GM23338 (cell line): ENCODE measurements at regions not wholly inside any gene's neighbourhood (a gene's known extent, or its start where the extent isn't known, plus 50 kb on each side); places are given as distances from the start of the nearest gene placed in this dataset.

ENCODE experiments used
- ATAC-seq: fragments of 200-7000 bp; cut with Tn5 transposase; 3 replicates; pipeline ENCODE4 v1.9.1; 2020
- DNase-seq: peaks from one replicate; pipeline ENCODE4 v3.0.0-alpha.2; 2015; ENCODE audit warnings: low spot score
- H2AFZ ChIP-seq: fragments of 200-600 bp; sonication (generic); 2 replicates; pipeline ENCODE4 v1.8.0; 2016; ENCODE audit warnings: antibody characterized with exemption, mild to moderate bottlenecking, moderate library complexity
- H3F3A ChIP-seq: fragments of 200-600 bp; sonication (generic); replicated peaks from 2 replicates; pipeline ENCODE4 v1.8.0; 2017; ENCODE audit warnings: antibody characterized with exemption, mixed run types, low read depth
- H3K27ac ChIP-seq: fragments of 200-600 bp; sonication (generic); 2 replicates; pipeline ENCODE4 v1.6.1; 2016; ENCODE audit warnings: low read depth
- H3K27me3 ChIP-seq: fragments of 200-600 bp; sonication (generic); 2 replicates; pipeline ENCODE4 v1.8.0; 2016; ENCODE audit warnings: mild to moderate bottlenecking, mixed run types, moderate library complexity; ENCODE audit not compliant: insufficient read depth
- H3K36me3 ChIP-seq: fragments of 200-600 bp; sonication (generic); 2 replicates; pipeline ENCODE4 v1.8.0; 2016; ENCODE audit warnings: mild to moderate bottlenecking; ENCODE audit not compliant: insufficient read depth
- H3K4me1 ChIP-seq: fragments of 200-600 bp; sonication (generic); 2 replicates; pipeline ENCODE4 v1.8.0; 2016; ENCODE audit warnings: mild to moderate bottlenecking, moderate library complexity; ENCODE audit not compliant: insufficient read depth
- H3K4me2 ChIP-seq: fragments of 200-600 bp; sonication (generic); 2 replicates; pipeline ENCODE4 v1.7.1; 2017; ENCODE audit warnings: mixed run types
- H3K4me3 ChIP-seq: fragments of 200-600 bp; sonication (generic); 2 replicates; pipeline ENCODE4 v1.6.1; 2016; ENCODE audit warnings: mixed run types
- H3K79me2 ChIP-seq: fragments of 200-600 bp; sonication (generic); replicated peaks from 2 replicates; pipeline ENCODE4 v1.8.0; 2017; ENCODE audit warnings: mild to moderate bottlenecking; ENCODE audit not compliant: insufficient read depth
- H3K9me2 ChIP-seq: fragments of 200-600 bp; sonication (generic); 2 replicates; pipeline ENCODE4 v1.8.0; 2017; ENCODE audit not compliant: insufficient read depth
- H4K20me1 ChIP-seq: fragments of 200-600 bp; sonication (generic); replicated peaks from 2 replicates; pipeline ENCODE4 v1.8.0; 2017; ENCODE audit warnings: mild to moderate bottlenecking; ENCODE audit not compliant: insufficient read depth
- H3K27ac Mint-ChIP-seq: 2 replicates; pipeline ENCODE4 v1.8.0; 2020; ENCODE audit warnings: inconsistent platforms, mild to moderate bottlenecking, moderate library complexity, mixed read lengths
- H3K27me3 Mint-ChIP-seq: 3 replicates; pipeline ENCODE4 v1.8.0; 2022; ENCODE audit warnings: low read depth, mild to moderate bottlenecking, moderate library complexity, mixed read lengths, inconsistent platforms; ENCODE audit not compliant: insufficient read depth, poor library complexity
- H3K36me3 Mint-ChIP-seq: 3 replicates; pipeline ENCODE4 v1.8.0; 2021; ENCODE audit warnings: low read depth, mild to moderate bottlenecking, inconsistent platforms, moderate library complexity, mixed read lengths
- H3K4me1 Mint-ChIP-seq: 3 replicates; pipeline ENCODE4 v1.8.0; 2020; ENCODE audit warnings: mild to moderate bottlenecking, inconsistent platforms, mixed read lengths
- H3K4me3 Mint-ChIP-seq: 3 replicates; pipeline ENCODE4 v1.8.0; 2021; ENCODE audit warnings: moderate library complexity, mild to moderate bottlenecking, inconsistent platforms, mixed read lengths
- H3K9me3 Mint-ChIP-seq: 3 replicates; pipeline ENCODE4 v1.8.0; 2020; ENCODE audit warnings: moderate library complexity, mild to moderate bottlenecking, inconsistent platforms, mixed read lengths
- CREB1 ChIP-seq: fragments of 250-450 bp; sonication (Bioruptor Pico); IDR thresholded peaks from 2 replicates; pipeline ENCODE4 v1.5.0; 2020; ENCODE audit warnings: low read depth, mild to moderate bottlenecking, moderate library complexity
- CTCF ChIP-seq, 2 experiments: fragments of 200-600 bp in 1 of 2; sonication (generic) in 1 of 2; conservative IDR thresholded peaks; 2 replicates each; pipeline versions ENCODE4 v1.5.1 to v1.6.1; 2016 to 2017; ENCODE audit warnings: antibody characterized with exemption in 2 of 2, low read depth in 2 of 2, mild to moderate bottlenecking in 2 of 2, moderate library complexity in 1 of 2
- ETS1 ChIP-seq: IDR thresholded peaks from 2 replicates; pipeline ENCODE4 v1.6.1; 2016; ENCODE audit warnings: antibody characterized with exemption
- EZH2 ChIP-seq: fragments of 200-600 bp; sonication (generic); IDR thresholded peaks from one replicate; pipeline ENCODE4 v1.8.0; 2017; ENCODE audit warnings: antibody characterized with exemption, mild to moderate bottlenecking, low read depth; ENCODE audit not compliant: unreplicated experiment
- EZH2phosphoT487 ChIP-seq: fragments of 200-600 bp; sonication (generic); IDR thresholded peaks from one replicate; pipeline ENCODE4 v1.8.1; 2018; ENCODE audit warnings: antibody characterized with exemption; ENCODE audit not compliant: unreplicated experiment
- JUNB ChIP-seq: IDR thresholded peaks from one replicate; pipeline ENCODE4 v1.6.1; 2016; ENCODE audit warnings: antibody characterized with exemption; ENCODE audit not compliant: unreplicated experiment
- NANOG ChIP-seq: IDR thresholded peaks from 2 replicates; pipeline ENCODE4 v1.6.1; 2016; ENCODE audit warnings: antibody characterized with exemption, borderline replicate concordance
- POLR2AphosphoS5 ChIP-seq: IDR thresholded peaks from 2 replicates; pipeline ENCODE4 v1.6.1; 2016; ENCODE audit warnings: antibody characterized with exemption, low read depth
- REST ChIP-seq: IDR thresholded peaks from one replicate; pipeline ENCODE4 v1.6.1; 2018; ENCODE audit warnings: antibody characterized with exemption; ENCODE audit not compliant: unreplicated experiment
- STAT1 ChIP-seq: IDR thresholded peaks from one replicate; pipeline ENCODE4 v1.6.1; 2016; ENCODE audit warnings: antibody characterized with exemption; ENCODE audit not compliant: unreplicated experiment
- ZNF114 ChIP-seq: fragments of 250-450 bp; sonication (Bioruptor Pico); IDR thresholded peaks from 2 replicates; pipeline ENCODE4 v1.5.0; 2020; ENCODE audit warnings: mild to moderate bottlenecking, moderate library complexity
- ZNF331 ChIP-seq: fragments of 250-450 bp; sonication (Bioruptor Pico); IDR thresholded peaks from 2 replicates; pipeline ENCODE4 v1.5.0; 2020; ENCODE audit warnings: low read depth, mild to moderate bottlenecking, moderate library complexity
- ZNF462 ChIP-seq: fragments of 250-450 bp; sonication (Bioruptor Pico); IDR thresholded peaks from 2 replicates; pipeline ENCODE4 v1.5.0; 2020; ENCODE audit warnings: mild to moderate bottlenecking, moderate library complexity

GRCh38 chr7:50957431-50957830, 174.7 kb upstream of the GRB10 start:
- Mint-ChIP-seq H3K27me3 (peaks cover 93% of the 10 kb centered on the region), H3K4me3 (no peak overlapping the region), H3K4me1 (peaks cover 25% of the 10 kb centered on the region), H3K36me3 (peaks cover 25% of the 10 kb centered on the region), H3K27ac (no peak overlapping the region), H3K9me3 (peaks cover 38% of the 10 kb centered on the region)
- no peak overlapping the region for H2AFZ ChIP-seq
- DNase-seq (peak; percentile 30), ATAC-seq (peak; percentile 44; the same call in 1 of the 3 replicates)
- no peak for TF ChIP-seq ETS1
- TF ChIP-seq CTCF (conservative IDR thresholded peaks at IDR 0.05; ENCODE audit: low read depth in 2 of 2), result no peak
- TF ChIP-seq EZH2phosphoT487, result no peak
- no peak for TF ChIP-seq POLR2AphosphoS5
- no peak for TF ChIP-seq REST
- no peak for TF ChIP-seq EZH2
- peak; percentile 71 for TF ChIP-seq NANOG
- no peak for TF ChIP-seq ZNF114 (CRISPR knock-in tag)
- TF ChIP-seq JUNB, result no peak
- TF ChIP-seq ZNF331 (CRISPR knock-in tag), result no peak
- no peak for TF ChIP-seq STAT1
- no peak for TF ChIP-seq CREB1 (CRISPR knock-in tag)
- TF ChIP-seq ZNF462 (CRISPR knock-in tag), result peak; percentile 20; the same call in 1 of the 2 replicates
- H3K27ac ChIP-seq, result no peak overlapping the region
- no peaks in the 10 kb centered on the region for H3K36me3 ChIP-seq
- peaks cover 80% of the 10 kb centered on the region for H3K27me3 ChIP-seq
- H3K4me1 ChIP-seq, result peaks cover 11% of the 10 kb centered on the region
- no peaks in the 10 kb centered on the region for H3K79me2 ChIP-seq
- no peaks in the 10 kb centered on the region for H3F3A ChIP-seq
- peak overlapping the region; percentile 45 for H3K4me2 ChIP-seq
- no peak overlapping the region for H3K4me3 ChIP-seq
- peaks cover 4% of the 10 kb centered on the region; the same call in 1 of the 2 replicates for H4K20me1 ChIP-seq
- peaks cover 14% of the 10 kb centered on the region for H3K9me2 ChIP-seq
